NCI-H2227 (cell line): ENCODE measurements at regions not wholly inside any gene's neighbourhood (a gene's known extent, or its start where the extent isn't known, plus 50 kb on each side); places are given as distances from the start of the nearest gene placed in this dataset.

Source experiments
- DNase-seq: peaks from one replicate; lab custom pipeline; 2025; ENCODE audit not compliant: unreplicated experiment; lab: John Stamatoyannopoulos, UW

DNA sequence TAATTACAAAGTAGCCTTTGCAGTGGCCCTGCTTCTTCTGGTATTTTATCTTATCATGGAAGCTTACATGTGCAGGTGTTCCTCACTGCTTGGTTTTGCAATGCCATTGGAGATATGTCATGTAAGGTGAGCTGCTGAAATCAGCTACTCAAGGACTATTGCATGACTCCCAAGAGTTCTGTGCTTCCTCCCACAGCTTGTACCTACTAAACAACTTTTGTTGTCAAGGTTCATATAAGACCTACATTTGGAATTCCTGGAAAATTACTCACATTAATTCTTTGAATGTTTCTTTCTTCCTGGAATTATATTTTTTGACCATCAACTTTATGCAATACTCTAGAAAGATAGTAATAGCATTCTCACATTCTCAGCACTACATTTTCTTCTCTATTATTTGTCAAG is 427.5 kb upstream of the HSF2 start:
- no peak for DNase-seq

DNA sequence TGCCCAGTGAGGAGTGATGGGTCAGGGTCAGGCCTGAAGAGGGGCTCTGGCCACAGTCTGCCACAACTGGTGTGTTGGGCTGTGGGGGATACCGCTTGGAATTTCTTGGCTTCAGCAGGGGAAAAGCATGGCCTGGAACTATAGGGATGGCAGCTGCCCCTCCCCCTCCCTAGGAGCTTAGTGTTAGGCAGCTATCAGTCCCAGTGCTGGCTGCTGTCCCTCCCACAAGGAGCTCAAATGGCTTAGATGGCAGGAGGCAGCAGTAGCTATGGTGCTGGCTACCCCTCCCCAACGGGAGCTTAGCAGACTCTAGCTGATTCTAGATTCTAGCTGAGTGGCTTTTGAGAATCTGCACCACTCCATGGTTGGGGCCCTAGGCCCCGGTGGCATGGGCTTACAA is 414.5 kb upstream of the HSF2 start:
- DNase-seq: no peak

DNA sequence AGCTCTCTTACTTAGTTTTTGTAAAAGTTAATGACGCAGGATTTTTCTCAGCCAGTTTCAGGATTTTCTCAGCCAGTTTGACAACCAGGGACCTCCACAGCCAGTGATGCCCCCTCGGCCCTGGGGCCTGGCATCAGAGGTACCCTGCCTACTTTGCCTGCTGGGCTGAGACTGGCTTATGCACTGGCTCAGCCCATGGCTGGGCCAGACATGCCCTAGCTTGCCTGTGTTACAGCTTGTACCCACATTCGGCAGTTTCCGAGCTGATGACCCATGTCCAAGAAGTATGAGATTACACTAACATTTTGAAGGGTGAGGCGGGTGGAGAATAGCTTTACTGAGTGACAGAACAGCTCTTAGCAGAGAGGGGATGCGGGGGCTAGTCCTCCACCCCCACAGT is 406.1 kb upstream of the HSF2 start:
- no peak for DNase-seq

DNA sequence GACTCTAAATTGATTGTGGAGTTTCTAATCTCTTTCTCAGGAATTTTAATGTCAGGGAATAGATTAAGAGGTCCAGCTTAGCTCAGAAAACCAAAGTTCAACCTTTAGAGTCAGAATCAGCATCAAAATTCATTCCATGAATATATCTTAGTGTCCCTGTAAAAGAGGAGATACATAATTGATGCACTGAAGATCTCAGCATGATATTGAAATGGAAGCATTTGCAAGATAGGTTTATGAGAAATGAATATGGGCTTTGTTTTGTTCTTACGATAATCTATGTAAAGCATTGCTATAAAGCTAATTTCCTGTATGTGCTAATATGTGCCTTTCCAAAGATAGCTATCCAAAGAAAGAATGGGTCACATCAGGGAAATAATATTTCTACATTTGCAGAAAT is 404.5 kb upstream of the HSF2 start:
- no peak for DNase-seq

DNA sequence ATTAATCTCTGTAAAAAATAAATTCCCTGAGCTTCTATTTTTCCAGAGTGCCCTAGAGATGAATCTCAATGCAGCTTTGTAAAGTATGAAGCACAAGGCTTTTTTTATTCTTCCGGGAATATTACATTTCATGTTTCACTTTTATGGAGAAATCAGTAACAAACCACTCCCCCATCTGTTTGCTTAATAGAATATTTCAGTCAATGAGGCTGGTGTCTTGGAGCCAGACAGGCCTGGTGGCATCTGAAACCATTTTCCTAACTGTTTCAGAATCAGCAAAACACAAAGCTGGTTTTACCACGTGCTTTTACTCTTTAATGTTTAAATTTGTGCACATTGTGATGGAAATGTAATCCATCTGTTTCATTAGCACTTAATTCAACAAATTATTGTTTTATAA is 400.8 kb upstream of the HSF2 start:
- DNase-seq: no peak

DNA sequence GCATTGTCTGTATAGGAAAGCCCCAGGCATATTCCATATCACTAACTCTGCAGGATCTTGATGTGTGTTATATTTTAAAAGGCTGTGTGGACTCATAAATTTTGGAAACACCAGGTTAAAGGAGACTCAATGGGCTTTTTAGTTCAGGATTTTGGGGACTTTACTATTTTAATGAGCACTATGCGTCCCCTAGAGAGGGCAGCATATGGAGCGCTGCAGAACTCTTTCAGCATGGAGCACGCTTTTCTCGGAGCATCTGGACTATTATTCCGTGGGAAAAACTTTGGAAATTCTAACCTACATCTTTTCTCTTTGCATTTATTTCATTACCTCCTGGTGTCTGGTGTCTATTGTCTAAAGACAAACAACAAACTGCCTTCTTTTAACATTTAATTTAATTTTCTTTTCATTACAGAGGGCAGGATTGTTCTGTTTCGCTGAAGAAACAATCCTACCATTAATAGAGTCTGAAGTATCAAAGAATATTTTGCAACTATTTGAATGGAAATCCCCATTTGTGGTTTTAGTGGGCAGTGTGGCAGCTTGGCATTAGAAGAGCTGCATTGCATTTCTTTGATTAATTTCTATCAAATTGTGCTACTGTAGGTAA is 399.9 kb upstream of the HSF2 start:
- DNase-seq: no peak

DNA sequence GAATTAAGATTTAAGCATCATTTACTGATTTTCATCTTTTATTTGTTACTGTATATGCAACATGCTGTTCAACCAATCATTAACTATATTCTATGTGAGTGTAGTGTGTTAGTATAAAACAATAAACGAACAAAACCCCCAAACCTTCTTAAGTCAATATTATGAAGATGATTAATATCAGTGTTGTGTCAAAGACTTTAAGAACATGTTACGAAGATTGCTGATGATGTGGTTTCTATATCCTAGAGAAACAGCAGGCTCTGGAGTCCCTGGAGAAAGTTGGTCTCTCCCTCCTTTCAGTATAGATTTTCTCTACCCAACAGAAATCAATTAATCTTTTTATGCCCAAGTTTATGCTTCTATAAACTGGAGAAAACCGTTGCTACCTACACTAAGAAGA is 393.8 kb upstream of the HSF2 start:
- DNase-seq: no peak

DNA sequence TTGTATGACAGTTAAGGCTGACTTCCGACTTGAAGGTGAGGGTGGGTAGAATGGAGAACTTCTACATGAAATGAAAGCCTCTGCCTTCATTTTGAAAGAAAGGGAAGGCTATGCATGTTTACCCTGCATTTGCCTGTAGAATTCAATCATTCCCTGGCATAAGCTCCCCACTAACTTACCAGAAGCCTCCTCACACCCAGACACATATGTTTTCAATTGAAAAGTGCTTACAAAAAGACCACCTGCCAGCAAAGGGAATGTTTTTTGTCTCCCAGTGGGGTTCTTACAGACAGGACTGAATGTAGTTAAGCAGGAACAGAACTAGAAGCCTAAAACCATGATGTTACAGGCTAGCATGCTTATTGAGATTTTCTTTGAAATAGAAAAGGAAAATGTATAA is 392.1 kb upstream of the HSF2 start:
- no peak for DNase-seq

DNA sequence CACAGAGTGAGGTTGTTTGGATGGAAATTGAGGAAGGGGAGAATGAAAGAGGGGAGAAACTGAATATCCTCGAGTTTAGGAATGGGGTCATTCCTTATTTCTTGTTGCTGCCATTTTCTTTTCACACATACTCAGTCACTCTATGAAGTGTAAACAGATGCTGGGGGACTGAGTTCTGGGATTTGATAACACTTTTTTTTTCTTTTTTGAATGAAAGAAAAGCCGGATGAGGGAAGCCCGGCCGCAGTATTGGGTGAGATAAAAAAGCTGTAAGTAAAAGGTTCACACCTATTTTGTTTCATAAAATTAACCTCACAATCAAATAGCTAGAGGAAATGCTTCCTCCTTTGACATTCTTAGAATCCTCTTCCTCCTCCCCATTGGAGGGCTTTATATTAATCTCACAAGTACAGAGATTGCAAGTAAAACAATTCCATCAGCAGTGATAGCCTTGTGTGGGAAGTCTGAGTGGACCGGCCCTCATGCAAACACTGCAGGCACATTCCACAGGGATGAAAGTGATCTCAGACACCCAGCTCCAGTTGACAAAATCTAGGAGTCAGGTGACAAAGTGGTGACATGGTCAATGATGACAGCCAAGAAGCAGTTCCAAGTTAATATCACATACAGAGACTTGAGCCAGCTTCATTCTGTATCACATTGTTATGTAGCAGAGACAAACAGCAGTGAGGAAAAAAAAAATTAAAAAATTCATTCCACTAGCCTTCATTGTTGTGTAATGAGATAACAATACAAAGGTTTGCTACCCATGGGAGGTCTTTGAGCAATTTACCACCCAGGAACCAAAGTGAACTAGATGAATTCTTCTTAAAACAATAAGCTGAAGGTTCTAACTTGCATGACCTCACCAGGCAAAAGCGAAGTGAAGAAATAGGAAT is 391.1 kb upstream of the HSF2 start:
- DNase-seq: no peak

DNA sequence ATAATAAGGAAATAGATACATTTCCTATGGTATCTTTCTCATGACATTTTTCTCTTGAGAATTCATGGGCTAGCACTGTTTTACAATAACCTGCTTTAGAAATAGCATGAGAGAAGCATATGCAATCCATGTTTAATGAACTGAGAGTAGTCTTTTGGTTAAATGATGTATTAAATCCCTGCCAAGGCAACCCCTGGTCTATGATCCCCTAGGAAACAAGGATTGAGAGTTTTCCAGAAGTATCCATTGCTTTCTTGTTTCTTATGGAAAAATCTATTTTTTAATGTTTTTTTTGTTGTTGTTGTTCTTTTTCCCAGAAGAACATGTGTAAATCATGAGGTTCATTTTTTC is 390.5 kb upstream of the HSF2 start:
- no peak for DNase-seq

DNA sequence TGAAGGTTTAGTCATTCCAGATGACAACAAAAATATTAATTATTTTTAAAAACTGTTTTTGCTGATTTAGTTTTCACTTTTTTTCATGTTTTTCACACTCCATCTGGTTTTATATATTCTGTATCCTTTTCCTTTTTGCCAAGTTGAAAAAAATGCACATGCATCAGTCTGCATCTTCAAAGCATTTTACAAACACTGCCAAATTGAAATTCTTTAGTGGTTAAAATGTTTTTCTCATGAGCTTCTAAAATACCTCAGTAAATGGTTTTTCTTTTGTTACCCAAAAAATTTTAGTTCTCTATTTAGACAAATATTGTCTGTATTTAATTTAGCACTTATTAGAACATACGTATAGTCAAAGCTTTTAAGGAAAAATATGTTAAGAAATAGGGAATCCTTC is 386.9 kb upstream of the HSF2 start:
- DNase-seq: no peak

DNA sequence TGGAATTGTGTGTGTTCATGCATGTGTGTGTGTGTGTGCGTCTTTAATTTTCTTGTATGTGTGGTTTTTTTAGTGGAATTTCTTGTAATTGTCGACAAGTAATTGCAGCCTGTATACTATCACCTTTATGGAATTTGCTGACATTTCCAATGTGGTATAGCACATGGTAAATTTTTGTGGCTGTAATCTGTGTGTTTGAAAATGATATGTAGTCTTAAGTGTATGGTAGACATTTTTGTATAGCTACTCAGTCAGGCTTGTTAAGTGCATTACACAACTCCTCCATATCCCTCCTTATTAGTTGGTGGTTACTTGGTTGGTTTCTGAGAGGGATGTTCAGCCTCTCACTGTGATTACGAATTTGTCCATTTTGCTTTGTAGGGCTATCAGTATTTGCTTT is 384.5 kb upstream of the HSF2 start:
- no peak for DNase-seq

DNA sequence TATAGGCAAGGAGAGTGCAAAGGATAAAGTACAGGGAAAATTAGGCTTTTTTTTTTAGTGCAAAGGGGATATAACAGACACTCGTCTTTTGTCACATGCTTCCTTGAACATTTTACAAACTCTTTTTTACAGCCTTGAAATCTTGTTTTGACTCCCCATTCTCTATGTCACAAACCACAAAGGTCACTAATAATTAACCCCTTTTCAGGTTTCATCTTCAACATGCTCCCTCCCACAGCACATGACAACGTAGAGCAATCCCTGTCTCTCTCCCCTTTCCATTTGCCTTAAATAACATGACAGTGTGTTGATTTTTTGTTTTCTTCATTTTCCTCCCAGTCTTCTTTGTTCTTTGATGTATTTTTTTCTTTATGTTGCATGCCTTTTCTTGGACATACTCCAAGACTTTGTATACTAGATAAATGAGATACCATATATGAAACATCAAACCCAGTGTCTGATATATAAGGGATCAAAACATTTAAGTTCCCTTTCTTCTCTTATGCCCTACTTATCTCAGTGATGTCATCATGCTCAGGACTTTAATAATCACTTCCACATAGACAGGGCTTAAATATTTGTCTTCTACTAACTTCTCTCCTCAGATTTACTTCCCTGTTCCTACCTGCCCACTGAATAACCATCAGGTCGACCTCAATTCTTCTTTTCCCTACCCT is 378.7 kb upstream of the HSF2 start:
- no peak for DNase-seq

DNA sequence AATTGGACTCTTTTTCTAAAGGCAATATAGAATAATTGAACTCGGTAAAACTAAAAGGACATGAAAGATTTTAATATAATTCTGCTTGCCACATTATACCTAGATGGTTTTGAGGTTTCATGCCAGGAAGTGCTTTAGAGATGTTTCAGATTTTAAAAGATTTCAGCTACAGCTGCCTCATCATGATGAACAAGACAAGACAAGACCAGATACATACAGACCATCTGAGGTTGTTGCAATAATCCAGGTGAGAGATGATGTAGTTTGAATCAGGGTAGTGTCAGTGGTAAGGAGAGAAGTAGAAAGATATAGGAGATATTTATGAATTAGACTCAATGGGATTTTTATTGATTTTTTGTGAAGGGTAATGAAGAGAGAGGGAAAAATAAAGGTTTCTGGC is 374.3 kb upstream of the HSF2 start:
- DNase-seq: no peak

DNA sequence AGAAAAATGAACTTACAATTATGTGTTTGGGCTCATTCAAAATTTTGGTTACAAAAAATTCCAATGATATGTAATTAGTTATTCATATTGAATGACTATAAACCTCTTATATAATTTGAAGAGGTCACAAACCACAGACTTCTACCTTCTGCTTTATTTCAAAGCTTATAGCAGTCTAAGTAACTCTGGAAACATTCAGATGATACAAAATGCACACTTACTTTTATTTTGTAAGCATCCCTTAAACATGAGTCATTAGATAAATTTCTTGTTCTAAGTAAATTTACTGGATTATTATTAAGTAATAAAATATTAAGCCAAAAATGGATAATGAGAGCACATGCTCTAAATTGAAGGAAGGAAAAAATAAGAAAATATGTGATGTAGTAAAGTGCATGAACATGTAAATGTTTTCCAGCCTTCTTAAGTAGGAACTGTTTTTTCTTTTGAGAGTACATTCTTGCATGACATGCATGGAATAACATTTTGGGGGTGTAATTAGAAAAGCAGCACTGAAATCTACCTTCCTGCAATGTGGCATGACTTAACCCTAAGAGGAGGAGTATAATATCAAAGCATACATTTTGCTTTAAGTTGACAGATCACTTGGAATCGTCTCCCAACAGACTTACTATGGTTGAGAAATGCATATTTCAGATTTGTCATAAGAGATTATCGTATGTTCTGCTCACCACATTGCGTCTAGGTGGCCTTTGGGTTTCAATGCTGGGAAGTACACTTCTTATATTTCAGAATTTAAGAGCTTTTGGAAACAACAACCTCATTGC is 372.7 kb upstream of the HSF2 start:
- DNase-seq: no peak

DNA sequence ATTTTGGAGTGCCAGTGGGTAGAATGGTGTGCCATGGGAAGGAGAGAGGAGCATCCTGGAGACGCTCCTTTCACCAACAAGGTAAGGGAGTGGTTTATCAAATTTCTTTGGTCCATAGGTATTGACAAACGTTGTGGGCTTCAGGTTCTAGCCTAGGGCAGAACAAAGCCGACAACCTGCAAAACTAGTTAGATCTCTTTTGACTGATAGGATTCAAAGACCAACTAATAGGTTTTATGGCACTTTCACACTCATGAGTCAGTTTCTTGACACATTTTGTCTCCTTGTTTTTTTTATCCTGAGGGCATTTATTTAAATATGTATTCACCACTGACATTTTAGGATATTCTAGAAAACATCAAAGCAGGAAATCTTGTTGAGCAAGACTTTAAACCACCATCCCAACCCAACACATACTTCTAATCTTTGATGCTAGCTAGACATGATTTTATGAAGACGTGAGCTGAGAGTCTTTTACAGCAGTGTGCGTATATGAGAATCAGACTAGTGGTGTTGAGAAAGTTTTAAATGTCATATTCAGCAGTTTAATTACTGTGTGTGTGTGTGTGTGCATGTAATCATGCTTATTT is 370.4 kb upstream of the HSF2 start:
- no peak for DNase-seq

DNA sequence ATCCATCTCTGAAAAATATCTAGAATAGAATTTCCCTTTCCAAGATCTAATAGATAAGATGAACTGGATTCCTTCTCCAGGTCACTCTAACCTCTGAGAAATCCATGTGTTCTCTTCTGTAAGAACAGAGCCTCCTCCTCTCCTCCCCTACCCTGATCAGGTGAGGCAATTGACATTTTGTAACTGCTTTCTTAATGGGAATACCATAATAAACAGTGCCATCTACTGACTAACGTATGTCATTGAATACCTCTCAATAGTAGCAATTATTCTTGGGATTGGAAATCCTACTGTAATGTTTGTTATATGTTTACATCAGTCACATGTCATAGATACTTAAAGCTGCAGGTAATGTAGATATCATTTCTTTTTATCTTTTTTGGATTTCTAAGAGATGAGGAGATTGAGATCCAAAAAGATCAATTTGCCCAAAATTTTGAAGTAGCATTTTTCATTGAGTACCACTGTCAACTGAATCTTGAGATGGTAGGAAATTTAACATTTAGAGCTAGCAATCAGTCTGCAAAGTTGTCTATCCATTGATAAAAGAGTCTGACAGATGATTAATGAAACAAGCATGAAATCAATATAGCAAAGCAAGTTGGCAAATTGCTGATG is 365.8 kb upstream of the HSF2 start:
- DNase-seq: peak; percentile 69

DNA sequence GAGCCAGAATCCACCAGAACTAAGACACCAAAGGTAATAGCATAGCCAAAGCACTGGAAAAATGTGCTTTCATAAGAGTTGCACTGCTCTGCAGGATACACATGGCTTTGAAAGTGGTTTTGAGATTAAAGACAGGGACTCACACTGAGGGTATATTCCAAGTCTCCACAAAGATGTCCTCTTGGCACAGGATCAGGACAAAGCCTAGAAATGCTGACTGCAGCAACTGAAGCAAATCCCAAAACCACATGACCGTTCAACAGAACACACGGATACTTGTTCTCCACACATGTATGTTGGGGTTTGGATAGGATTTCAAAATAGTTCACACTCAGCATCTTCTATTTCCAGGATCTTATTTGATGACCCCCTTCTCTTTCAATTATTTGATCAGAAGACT is 364.3 kb upstream of the HSF2 start:
- DNase-seq: no peak

DNA sequence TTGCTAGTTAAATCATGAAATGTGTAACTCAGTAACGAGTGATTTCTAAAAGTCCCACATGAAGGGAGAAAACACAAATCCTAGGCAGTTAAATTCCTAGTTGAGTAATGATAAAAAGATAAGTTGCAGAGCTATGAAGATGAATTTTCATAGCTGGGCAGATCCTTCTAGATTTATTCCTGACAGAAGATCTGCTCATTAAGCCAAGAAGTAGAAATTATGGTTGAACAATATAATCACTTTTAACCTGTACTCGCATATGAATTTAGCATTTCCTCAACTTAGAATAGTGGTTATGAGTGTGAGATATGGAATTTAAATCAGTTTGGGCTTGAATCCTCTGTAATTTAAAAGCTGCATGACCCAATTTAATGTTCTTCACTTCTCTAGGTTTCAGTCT is 359.2 kb upstream of the HSF2 start:
- no peak for DNase-seq

DNA sequence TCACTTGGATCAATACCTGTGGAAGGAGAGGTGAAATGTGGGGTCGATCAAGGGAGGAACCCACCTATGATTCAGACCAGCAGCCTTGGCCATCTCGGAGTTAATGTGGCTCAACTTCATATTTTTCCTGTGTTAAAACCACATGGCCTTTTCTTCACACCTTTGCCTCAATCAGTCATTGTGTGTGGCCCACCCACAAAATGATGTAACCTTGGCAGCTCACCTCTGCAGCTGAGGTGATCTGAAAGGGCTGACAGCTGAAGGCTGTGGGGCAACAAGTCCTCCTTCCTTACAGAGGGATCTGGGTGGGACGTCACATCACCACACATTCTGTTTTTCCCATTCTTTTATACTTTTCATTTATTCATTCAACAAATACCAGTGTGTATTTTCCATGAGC is 357.1 kb upstream of the HSF2 start:
- DNase-seq: no peak
